Ovary (tissue), 7 donors: ENCODE measurements at regions not wholly inside any gene's neighbourhood (a gene's known extent, or its start where the extent isn't known, plus 50 kb on each side); places are given as distances from the start of the nearest gene placed in this dataset.

Source experiments
- DNase-seq, 5 donors: peaks; one replicate each; pipeline ENCODE4 v3.0.0-alpha.2; 2019 to 2020
- H3K27ac ChIP-seq, 2 donors: fragments of 200-600 bp; one replicate each; pipeline versions ENCODE4 v1.5.1 to v1.8.0; 2019 to 2022
- H3K27me3 ChIP-seq: fragments of 200-600 bp; one replicate; pipeline ENCODE4 v1.8.0; 2022
- H3K36me3 ChIP-seq: fragments of 200-600 bp; sonication (generic); one replicate; pipeline ENCODE4 v1.5.1; 2019
- H3K4me1 ChIP-seq: one replicate; pipeline ENCODE4 v1.8.1; 2013; ENCODE audit warnings: mild to moderate bottlenecking, moderate library complexity; ENCODE audit not compliant: insufficient read depth
- H3K4me3 ChIP-seq: fragments of 200-600 bp; sonication (generic); one replicate; pipeline ENCODE4 v1.5.1; 2017
- H3K9me3 ChIP-seq, 2 donors: fragments of 200-600 bp in 1 of 2; sonication (generic) in 1 of 2; one replicate each; pipeline versions ENCODE4 v1.5.1 to v1.8.1; 2013 to 2019; ENCODE audit warnings: mild to moderate bottlenecking in 1 of 2, moderate library complexity in 1 of 2
- EP300 ChIP-seq: sonication (generic); formaldehyde crosslinking; IDR thresholded peaks from one replicate; pipeline ENCODE4 v1.6.1; 2017; ENCODE audit warnings: antibody characterized with exemption
- POLR2A ChIP-seq: fragments of 450-650 bp; IDR thresholded peaks from one replicate; pipeline ENCODE4 v1.6.1; 2017; ENCODE audit warnings: antibody characterized with exemption, mild to moderate bottlenecking, moderate library complexity
- whole genome bisulfite sequencing, 3 donors: extraction: QIAGEN DNeasy Blood & Tissue Kit in 1 of 3; methylation state at CpG; one replicate each; pipeline versions ENCODE4 v1.1.5 to v1.1.7; 2013 to 2017; 5-methylcytosine and 5-hydroxymethylcytosine counted together
- intact Hi-C, 4 donors: fragments of 100-400 bp; cut with DNase I; formaldehyde crosslinking; loops; one replicate each; pipeline versions ENCODE4 v1.11.0 to v1.15.1; 2022 to 2023
- TF ChIP-seq, protein P1 (sequence below), 3 donors: fragments of 450-650 bp in 2 of 3; fragments of 200-600 bp in 1 of 3; IDR thresholded peaks; one replicate each; pipeline versions ENCODE4 v1.5.1 to v1.8.0; 2016 to 2022; ENCODE audit warnings: antibody characterized with exemption in 3 of 3, mild to moderate bottlenecking in 1 of 3
- donor health status: DM: no; HTN: no; CAD: no; lungs with moderate emphysema.
- donor health status: DM: no; HTN: no; CAD: no.
- donor health status: Bipolar disorder and iron deficiency.
- donor health status: DM: no; HTN: no; CAD: no.
- donor health status: DM: yes; HTN: yes; CAD: no.

DNA sequence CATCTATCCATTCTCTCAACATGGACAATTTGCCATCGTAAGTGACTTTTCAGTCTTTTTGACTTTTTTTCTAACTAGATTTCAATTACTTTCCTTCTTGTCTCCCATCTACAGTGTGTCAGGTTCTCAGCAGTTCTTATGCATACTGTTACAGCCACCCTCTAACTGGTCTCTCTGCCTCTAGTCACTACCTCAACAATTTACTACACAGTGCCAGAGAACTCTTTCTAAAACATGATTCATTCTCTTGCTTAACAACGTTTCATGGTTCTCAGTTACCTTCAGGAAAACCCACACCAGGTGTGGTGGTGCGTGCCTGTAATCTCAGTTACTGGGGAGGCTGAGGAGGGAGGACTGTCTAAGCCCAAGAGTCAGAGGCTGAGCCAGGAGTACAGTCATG is 95.4 kb downstream of the DIPK2A start:
- H3K27ac ChIP-seq: no peak overlapping the region
- TF ChIP-seq, protein P1, sequence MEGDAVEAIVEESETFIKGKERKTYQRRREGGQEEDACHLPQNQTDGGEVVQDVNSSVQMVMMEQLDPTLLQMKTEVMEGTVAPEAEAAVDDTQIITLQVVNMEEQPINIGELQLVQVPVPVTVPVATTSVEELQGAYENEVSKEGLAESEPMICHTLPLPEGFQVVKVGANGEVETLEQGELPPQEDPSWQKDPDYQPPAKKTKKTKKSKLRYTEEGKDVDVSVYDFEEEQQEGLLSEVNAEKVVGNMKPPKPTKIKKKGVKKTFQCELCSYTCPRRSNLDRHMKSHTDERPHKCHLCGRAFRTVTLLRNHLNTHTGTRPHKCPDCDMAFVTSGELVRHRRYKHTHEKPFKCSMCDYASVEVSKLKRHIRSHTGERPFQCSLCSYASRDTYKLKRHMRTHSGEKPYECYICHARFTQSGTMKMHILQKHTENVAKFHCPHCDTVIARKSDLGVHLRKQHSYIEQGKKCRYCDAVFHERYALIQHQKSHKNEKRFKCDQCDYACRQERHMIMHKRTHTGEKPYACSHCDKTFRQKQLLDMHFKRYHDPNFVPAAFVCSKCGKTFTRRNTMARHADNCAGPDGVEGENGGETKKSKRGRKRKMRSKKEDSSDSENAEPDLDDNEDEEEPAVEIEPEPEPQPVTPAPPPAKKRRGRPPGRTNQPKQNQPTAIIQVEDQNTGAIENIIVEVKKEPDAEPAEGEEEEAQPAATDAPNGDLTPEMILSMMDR (IDR thresholded peaks at IDR 0.05): no peak
- no peak for TF ChIP-seq EP300
- no peak for TF ChIP-seq POLR2A
- H3K9me3 ChIP-seq: no peaks in the 10 kb centered on the region
- no peak overlapping the region for H3K4me3 ChIP-seq
- DNase-seq: no peak
- 85 to 90% (median 88%) methylated on average over 3 of the region's 3 CpGs for WGBS, 3 donors
- no peaks in the 10 kb centered on the region for H3K36me3 ChIP-seq
- no peaks in the 10 kb centered on the region for H3K27me3 ChIP-seq
- intact Hi-C loops: no loop called here
- H3K4me1 ChIP-seq: no peaks in the 10 kb centered on the region

DNA sequence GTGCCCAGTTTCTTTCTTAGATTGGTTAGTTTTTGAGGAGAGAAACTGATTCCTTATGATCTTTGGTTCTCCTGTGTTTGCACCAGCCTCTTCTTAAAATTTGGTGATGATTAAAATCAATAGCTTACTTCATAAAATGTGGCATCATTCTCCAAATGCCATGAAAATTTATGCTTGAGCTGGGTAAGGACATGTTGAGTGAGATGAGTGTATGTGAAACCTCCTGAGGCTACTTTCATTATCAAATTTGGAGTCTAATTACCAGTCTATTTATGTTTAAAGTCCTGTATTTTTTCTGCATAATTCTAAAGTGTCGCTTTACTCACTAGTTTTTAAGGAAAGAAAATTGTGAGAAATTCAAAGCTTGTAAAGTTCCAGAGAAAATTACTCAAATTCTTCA is 102.1 kb downstream of the DIPK2A start:
- TF ChIP-seq POLR2A: no peak
- TF ChIP-seq, protein P1 (IDR thresholded peaks at IDR 0.05): no peak
- no peak for TF ChIP-seq EP300
- WGBS, 3 donors: 24 to 70% (median 39%) methylated on average over 1 of the region's 1 CpG
- Histone ChIP-seq H3K27ac (no peak overlapping the region), H3K36me3 (no peaks in the 10 kb centered on the region), H3K4me1 (no peaks in the 10 kb centered on the region), H3K4me3 (no peak overlapping the region), H3K9me3 (no peaks in the 10 kb centered on the region), H3K27me3 (no peaks in the 10 kb centered on the region)
- intact Hi-C loops: no loop called here
- DNase-seq: no peak

DNA sequence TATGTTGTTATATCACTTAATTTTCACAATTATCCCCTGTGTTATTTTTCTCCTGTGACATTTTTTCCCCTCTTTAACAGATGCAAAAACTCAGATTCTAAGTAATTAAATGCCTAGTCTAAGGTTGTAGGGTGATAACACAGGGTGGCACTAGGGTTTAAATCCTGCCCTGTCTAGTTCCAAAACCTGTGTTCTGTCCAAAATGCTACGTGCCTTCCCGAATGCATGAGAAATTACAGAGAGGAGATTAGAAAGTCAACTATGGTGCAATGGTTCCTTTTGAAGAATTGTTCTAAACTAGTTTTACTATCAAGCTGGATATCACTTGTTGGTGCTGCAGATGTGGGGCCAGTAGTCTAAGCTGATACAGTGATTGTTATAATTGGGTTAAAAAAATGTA is 108.0 kb downstream of the DIPK2A start:
- no peaks in the 10 kb centered on the region for H3K27me3 ChIP-seq
- H3K36me3 ChIP-seq: no peaks in the 10 kb centered on the region
- H3K4me1 ChIP-seq: no peaks in the 10 kb centered on the region
- intact Hi-C loops: no loop called here
- H3K4me3 ChIP-seq: no peak overlapping the region
- DNase-seq: no peak
- H3K27ac ChIP-seq: no peak overlapping the region
- H3K9me3 ChIP-seq: no peaks in the 10 kb centered on the region
- 71 to 86% (median 82%) methylated on average over 2 of the region's 2 CpGs for WGBS, 3 donors
- TF ChIP-seq, protein P1 (IDR thresholded peaks at IDR 0.05): no peak
- TF ChIP-seq POLR2A (no peak), EP300 (no peak)

DNA sequence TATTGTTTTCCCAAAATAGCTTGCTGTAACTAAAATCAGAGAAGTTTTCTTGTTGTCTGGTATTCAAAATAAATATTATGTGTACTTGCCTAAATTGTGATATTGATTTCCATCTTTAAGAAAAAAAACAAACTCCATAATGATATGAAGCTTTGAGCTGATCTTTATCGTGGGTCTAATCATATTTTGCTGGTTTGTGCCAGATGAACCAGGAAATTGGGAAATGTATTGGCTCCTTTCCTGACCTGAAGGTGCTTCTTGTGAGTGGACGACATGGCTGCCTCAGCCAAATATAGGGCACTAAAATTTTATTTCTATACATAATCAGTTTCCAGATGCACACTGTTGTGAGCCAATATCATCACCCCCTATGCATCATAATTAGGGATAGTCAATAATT is 113.3 kb downstream of the DIPK2A start:
- TF ChIP-seq EP300 (no peak), POLR2A (no peak)
- TF ChIP-seq, protein P1 (IDR thresholded peaks at IDR 0.05): no peak
- Histone ChIP-seq H3K4me1 (no peaks in the 10 kb centered on the region), H3K9me3 (no peaks in the 10 kb centered on the region), H3K27ac (no peak overlapping the region), H3K4me3 (no peak overlapping the region), H3K27me3 (no peaks in the 10 kb centered on the region), H3K36me3 (no peaks in the 10 kb centered on the region)
- 48 to 75% (median 67%) methylated on average over 2 of the region's 2 CpGs for WGBS, 3 donors
- intact Hi-C loops: no loop called here
- no peak for DNase-seq

DNA sequence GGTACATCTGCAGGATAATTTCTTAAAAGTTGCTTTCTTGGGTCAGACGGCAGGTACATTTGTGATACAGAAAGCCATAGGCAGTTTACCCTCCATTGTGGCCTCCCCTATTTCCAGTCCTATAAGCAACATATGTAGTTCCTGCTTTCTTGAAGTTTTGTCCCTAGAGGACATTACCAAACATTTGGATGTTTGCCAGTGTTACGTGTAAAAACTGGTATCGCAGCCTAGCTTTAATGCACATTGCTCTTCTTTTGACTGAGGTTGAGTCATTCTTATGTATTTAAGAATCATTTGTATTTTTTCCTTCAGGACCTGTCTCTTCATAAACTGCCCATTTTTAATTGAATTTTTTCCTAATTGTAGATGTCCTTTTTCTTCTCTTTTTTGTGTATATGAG is 114.3 kb downstream of the DIPK2A start:
- 71 to 79% (median 79%) methylated on average over 3 of the region's 3 CpGs for WGBS, 3 donors
- intact Hi-C loops: no loop called here
- Histone ChIP-seq H3K27me3 (no peaks in the 10 kb centered on the region), H3K27ac (no peak overlapping the region), H3K4me1 (no peaks in the 10 kb centered on the region), H3K36me3 (no peaks in the 10 kb centered on the region), H3K4me3 (no peak overlapping the region), H3K9me3 (no peaks in the 10 kb centered on the region)
- no peak for DNase-seq
- TF ChIP-seq POLR2A (no peak), EP300 (no peak)
- TF ChIP-seq, protein P1 (IDR thresholded peaks at IDR 0.05): no peak
